ENCODE measurements at regions not wholly inside any gene's neighbourhood (a gene's known extent, or its start where the extent isn't known, plus 50 kb on each side); places are given as distances from the start of the nearest gene placed in this dataset.

GRCh38 chr7:19508124-19508523 lies 200.7 kb downstream of the POLR1F start (continued):
- no peak for TF ChIP-seq TEAD4 (IDR thresholded peaks at IDR 0.05; ENCODE audit: low read depth, low read length)

All from H1 (cell line).